H54 (cell line): ENCODE measurements at regions not wholly inside any gene's neighbourhood (a gene's known extent, or its start where the extent isn't known, plus 50 kb on each side); places are given as distances from the start of the nearest gene placed in this dataset.

Source experiments
- DNase-seq: peaks from one replicate; pipeline ENCODE4 v3.0.0; 2011; ENCODE audit warnings: low spot score, mixed read lengths; ENCODE audit not compliant: insufficient read length
- FAIRE-seq: peaks from 3 replicates; lab custom pipeline; 2011; peaks lifted over from hg19 to GRCh38; lab: Jason Lieb, UNC
- POLR2A ChIP-seq: IDR thresholded peaks from 2 replicates; pipeline ENCODE4 v1.6.1; 2011; ENCODE audit warnings: low read depth, mild to moderate bottlenecking, low read length

DNA sequence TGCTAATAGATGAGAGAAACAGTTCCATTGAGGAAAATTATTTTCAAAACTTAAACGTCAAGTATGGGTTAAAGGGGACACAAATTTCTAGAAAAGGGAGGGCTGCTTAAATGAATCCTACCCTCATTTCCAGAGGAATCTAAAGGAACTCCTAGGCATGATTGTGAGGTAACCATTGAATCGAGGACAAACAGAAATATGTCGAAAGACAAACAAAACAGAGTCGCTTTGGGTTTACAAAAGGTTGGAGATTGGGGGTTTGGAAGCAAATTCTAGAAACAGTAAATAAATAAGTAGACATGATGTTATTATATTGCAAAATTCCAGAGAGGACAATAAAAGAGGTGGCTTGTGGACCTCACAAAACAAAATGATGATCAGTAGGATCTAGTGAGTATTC lies 173.1 kb downstream of the FTCDNL1 start:
- no peak for TF ChIP-seq POLR2A
- FAIRE-seq: no peak
- no peak for DNase-seq

DNA sequence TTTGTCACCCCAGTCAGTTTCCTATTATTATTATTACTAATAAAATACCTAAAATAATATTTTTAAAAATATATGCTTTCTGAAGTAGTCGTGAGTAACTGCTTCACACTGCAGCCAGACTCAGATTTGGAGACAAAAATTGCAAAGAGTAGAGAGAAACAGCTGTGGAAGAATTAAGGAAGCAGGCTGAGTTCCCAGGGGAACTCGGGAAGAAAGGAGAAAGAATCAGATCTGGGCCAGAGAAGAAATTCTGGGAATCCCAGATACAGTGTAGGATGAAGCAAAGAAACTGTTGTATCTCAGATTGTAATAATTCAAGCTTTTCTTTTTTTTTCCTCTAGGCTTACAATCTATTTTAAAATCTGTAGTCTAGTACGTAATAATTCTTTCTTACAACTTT lies 182.3 kb downstream of the FTCDNL1 start:
- FAIRE-seq: no peak
- no peak for TF ChIP-seq POLR2A
- no peak for DNase-seq

DNA sequence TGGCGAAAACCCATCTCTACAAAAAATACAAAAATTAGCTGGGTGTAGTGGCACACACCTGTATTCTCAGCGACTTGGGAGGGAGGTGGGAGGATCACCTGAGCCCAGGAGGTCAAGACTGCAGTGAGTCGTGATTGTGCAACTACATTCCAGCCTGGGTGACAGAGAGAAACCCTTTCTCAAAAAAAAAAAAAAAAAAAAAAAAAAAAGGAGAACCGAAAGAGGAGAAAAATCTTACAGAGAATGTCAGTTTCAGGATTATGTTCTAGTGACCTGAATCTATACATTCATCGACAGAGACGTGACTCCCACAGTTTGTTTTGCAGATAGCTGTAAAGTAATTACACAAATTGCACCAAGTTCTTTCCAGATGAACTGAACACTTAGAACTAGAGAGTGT lies 187.8 kb downstream of the FTCDNL1 start:
- DNase-seq: no peak
- no peak for FAIRE-seq
- TF ChIP-seq POLR2A: no peak

DNA sequence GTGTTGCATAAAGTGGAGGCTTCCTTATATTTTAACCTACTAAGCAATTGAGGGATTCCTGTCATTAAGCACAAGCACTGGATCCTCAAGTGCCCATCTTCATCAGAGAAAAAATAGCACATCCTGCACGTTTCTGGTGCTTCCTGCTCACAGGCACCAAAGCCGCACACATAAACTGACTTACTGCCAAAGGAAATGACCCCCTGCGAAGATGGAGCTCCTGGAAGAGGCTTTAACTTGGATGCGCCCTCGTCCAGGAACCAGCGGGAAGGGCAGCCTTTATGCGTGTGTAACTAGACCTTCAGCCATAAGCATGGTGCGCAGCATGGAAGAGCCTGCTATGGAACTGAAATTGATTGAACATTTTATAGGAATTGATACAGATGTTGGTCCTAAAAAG lies 188.7 kb downstream of the FTCDNL1 start:
- DNase-seq (no peak), FAIRE-seq (no peak)
- TF ChIP-seq POLR2A: no peak

DNA sequence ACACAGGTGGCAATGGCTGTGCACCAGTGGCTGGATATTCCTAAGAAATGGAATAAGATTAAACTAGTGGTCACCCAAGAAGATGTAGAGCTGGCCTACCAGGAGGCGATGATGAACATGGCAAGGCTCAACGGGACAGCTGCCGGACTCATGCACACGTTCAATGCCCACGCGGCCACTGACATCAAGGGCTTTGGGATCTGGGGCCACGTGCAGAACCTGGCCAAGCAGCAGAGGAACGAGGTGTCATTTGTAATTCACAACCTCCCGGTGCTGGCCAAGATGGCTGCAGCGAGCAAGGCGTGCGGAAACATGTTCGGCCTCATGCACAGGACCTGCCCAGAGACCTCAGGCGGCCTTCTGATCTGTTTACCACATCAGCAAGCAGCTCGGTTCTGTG lies 190.8 kb downstream of the FTCDNL1 start:
- no peak for TF ChIP-seq POLR2A
- no peak for FAIRE-seq
- no peak for DNase-seq

DNA sequence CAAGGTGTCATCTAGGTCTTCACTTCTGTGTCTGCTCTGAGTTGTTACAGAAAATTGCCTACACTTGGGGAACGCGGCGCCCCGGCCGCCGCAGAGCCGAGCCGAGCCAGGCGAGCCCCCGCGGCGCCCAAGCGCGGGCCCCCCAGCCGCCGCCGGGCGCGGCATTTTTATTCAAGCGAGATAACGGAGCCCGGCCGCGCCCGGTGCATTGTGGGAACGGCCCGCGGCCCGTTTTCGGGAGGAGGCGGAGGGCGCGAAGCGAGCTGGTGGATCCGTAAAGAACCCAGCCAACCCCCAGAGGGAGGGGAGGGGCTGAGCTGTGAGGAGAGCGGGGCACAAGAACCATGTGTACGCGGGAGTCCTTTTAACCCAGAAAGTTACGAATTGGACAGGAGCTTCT lies 191.8 kb downstream of the FTCDNL1 start:
- peak; percentile 6 for FAIRE-seq
- no peak for TF ChIP-seq POLR2A
- peak; percentile 51 for DNase-seq

DNA sequence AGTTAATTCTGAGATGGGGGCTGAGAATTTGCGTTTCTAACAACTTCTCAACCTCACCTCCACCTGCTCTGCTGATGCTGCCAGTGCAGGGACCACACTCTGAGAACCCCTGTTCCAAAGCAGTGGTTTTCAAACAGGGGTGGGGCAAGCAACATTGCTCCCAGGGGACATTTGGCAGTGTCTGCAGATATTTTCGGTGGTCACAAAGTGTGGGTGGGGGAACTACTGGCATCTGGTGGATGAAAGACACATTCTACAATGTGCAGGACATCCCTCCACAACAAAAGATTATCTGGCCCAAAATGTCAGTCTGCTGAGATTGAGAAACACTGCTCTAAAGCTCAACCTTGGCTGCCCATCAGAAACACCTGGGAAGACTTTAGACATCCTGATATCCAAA lies 188.7 kb upstream of the SATB2 start:
- DNase-seq: no peak
- no peak for TF ChIP-seq POLR2A
- no peak for FAIRE-seq

DNA sequence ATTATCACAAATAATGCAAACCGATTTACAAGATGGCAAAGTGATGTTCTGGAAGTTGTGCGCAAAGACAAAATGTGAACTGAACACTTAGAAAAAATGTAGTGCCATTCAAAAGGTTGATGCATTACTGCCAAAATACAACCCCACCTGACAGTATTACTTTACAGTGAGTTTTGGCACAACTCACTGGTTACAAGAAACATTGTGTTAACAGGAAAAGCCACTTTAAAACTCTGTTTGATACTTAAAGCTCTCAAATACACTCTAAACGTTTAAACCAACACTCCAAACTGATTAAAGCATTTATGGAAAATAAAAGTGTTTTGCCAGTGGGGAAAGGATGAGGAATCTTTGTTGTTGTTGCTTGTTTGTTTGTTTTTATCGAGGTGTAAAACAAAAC lies 173.4 kb upstream of the SATB2 start:
- no peak for TF ChIP-seq POLR2A
- DNase-seq (no peak), FAIRE-seq (no peak)

DNA sequence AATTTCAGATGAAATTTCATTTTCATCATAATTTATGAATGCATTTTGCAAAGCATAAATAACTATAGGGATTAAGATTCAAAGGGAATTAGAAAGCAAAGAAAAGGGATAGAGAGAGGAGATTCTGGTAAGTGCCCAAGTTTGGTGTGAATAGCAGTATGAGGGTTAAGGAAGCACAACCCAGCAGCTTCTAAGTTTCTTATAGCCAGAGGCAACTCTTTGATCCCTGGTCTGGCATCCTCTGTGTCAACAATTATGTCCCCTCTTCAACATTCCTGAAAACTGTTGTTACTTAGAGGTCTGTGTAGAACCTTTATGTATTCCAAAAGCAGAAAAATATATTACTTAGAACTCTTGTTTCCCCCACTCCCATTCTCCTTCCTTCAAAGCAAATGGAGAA lies 171.6 kb upstream of the SATB2 start:
- no peak for FAIRE-seq
- TF ChIP-seq POLR2A: no peak

DNA sequence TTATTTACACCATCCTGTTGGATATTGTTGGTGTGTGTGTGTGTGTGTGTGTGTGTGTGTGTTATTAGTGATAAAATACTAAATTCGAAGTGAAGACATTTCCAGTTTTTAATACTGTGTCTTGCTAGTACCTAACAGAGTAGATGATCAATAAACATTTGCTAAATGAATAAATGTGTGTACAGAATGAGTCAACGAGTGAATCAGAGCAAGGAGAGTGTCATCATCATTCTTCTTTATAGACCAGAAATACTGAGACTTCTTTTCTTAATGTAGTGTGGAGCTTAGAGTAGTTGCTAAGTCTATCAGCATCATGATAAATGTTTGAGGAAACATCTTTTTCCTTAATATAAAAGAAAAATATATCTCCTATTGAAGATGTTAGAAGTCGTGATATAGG lies 169.7 kb upstream of the SATB2 start:
- TF ChIP-seq POLR2A: no peak
- FAIRE-seq: no peak
- DNase-seq: no peak

More for the DNA sequence above, 171.6 kb upstream of the SATB2 start:
- DNase-seq: no peak

DNA sequence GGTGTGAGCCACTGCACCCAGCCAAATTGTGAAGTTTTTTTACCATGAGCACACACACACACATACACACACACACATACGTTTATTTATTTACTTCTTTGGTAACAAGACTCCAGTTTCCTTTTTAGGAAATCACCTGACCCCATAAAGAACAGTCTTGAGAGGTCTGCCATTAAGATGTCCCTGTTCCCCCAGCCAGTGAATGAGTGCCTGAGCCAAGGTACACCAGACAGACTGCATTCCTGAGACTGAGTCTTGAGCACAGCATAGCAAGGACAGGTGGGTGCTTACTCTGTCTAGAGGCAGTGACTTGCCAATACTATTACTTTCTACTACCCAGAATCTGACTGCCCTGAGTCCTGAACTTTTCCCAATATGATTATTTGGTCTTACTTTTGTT lies 167.2 kb upstream of the SATB2 start:
- DNase-seq: no peak
- TF ChIP-seq POLR2A: no peak
- no peak for FAIRE-seq

DNA sequence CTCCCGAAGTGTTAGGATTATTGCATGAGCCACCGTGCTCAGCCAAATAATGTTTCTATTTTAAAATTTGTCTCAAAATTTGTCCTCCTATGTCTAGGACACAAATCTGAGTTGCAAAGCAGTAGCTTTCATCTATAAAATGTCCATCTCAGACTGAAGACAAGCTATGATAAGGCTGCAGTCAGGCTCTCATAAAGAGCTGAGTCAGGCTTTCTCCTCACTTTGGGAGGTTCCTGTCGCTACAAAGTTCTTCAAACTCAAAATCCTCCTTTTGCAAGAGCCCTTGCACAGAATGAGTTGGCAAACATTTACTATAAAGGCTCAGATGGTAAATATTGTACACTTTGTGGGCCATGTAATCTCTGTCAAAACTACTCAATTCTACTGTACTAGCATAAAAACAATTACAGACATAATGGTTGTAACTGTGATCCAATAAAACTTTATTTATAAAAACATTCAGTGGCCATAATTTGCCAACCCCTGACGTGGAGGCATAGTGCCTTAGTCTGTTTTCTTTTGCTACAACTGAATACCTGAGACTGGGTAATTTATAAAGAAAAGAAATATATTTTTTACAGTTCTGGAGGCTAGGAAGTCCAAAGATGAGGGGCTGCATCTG lies 154.9 kb upstream of the SATB2 start:
- FAIRE-seq (no peak), DNase-seq (no peak)
- TF ChIP-seq POLR2A: no peak

DNA sequence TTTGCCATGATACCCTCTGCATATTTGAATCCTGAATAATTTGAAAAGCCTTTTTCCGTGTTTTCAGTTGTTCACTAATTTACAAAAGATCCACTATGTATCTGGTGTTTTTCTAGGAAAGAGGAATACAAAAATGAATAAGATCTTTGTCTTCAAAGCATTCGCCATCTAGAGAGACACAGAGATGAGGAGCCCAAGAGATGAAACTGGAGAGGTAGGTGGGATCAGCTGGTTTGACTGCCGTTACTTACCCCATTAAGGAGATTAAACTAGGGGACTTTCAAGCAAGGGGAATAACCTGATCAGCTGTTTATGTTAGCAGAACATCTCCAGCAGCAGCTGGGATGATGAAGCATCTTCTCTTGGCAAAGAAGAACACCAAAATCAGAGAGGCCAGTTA lies 150.2 kb upstream of the SATB2 start:
- no peak for DNase-seq
- TF ChIP-seq POLR2A: no peak
- FAIRE-seq: no peak

DNA sequence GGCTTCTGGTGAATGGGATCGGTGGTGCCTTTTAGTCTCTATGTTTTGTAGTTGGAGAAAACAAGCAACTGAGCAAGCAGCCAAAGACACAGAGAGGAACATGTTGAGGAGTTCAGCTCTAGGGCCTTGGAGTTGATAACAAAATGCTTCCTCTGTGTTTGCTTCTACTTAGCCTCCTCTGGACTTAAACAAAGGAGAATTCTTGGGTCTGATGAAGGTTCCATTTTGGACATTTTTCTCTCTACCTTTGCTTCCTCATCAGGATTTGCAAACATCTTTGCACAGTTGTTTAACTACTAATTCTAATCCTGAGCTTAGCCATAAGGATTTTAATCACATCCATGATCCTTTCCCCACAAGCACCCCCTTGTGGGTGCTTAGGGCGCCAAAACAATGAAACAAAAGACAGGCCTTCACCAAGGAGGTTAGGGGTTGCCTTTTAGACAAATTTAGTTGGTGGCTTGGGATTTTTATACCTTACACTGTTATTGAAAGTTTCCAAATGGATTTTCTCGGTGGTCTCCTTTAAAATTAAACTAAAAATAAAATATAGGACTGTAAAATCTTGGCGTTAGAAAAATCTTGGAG lies 148.5 kb upstream of the SATB2 start:
- no peak for DNase-seq
- no peak for TF ChIP-seq POLR2A
- FAIRE-seq: no peak

DNA sequence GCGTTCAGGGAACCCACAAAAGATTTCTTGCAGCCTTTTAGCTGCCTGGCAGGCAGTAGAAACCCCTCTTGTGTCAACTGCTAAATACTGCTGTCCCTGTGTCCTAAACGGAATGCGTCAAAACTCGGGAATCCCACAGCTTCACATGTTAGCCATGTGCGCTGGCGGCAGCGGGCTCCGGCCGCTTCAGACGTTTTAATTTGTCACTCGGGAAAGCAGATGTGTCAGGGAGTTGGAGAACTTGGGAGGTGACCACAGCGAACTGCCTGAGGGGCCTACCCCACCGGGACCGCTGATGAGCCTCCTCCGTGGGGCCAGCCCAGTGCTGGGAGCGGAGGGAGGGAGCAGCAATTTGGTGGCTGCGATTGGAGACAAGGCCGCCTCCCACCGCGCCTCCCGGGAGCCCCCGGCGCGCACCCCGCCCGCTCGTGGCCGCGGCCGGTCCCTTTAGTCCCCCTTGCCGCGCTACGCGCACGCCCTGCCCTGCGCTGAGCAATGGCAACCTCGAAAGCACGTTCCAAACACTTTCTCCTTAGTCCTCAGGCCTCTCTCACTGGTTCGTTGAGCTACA lies 146.1 kb upstream of the SATB2 start:
- TF ChIP-seq POLR2A: no peak
- no peak for DNase-seq
- no peak for FAIRE-seq
